ENCODE measurements at regions not wholly inside any gene's neighbourhood (a gene's known extent, or its start where the extent isn't known, plus 50 kb on each side); places are given as distances from the start of the nearest gene placed in this dataset.

GRCh38 chrX:117701050-117701449 lies 415.6 kb downstream of the KLHL13 start:
- TF ChIP-seq EZH2 (IDR thresholded peaks at IDR 0.05; ENCODE audit: low read depth), result no peak
- TF ChIP-seq, protein P1, sequence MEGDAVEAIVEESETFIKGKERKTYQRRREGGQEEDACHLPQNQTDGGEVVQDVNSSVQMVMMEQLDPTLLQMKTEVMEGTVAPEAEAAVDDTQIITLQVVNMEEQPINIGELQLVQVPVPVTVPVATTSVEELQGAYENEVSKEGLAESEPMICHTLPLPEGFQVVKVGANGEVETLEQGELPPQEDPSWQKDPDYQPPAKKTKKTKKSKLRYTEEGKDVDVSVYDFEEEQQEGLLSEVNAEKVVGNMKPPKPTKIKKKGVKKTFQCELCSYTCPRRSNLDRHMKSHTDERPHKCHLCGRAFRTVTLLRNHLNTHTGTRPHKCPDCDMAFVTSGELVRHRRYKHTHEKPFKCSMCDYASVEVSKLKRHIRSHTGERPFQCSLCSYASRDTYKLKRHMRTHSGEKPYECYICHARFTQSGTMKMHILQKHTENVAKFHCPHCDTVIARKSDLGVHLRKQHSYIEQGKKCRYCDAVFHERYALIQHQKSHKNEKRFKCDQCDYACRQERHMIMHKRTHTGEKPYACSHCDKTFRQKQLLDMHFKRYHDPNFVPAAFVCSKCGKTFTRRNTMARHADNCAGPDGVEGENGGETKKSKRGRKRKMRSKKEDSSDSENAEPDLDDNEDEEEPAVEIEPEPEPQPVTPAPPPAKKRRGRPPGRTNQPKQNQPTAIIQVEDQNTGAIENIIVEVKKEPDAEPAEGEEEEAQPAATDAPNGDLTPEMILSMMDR (conservative IDR thresholded peaks at IDR 0.05), result no peak
